ENCODE measurements at regions not wholly inside any gene's neighbourhood (a gene's known extent, or its start where the extent isn't known, plus 50 kb on each side); places are given as distances from the start of the nearest gene placed in this dataset.

DNA sequence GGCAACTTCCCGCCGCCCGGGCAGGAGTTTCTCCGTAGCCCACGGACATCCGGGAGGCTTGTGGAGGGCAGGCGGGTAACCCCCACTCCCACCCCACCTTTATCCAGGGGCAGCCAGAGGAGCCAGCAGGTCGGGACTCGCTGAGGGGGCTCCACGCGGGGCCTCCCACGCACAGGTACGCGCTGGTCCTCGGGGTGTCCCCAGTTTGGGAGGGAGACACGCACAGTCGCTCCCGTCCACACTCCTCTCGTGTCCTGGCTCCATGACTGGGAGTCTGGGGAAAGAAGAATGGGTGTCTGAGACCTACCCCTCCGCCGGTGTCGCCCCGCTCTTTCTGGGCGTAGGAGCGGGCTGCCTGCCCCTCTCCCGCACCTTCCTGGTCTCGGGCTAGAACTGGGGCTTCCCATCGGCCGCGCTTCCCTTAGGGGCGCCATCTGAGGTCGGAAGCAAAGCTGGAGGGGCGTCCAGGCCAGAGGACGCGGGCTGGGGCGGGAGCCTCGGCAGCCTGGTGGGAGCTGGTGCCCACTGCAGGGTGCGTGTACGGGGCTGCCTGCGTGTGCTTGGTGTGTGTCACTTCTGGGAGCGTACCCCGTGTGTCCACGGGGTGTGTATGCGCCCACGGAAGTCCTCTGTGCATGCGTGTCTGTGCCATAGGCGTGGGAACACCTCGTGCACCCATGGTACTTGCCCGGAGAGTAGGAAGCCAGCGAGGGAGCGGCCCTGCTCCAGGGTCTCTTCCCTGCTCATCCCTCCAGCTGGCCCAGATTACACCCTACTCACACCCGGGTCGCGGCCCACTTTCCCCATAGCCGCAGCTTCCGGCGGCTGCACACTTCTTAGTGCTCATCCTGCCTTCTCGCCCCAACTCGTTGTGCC is 73.0 kb upstream of the LEP start:
- H3K9me3 ChIP-seq (ENCODE audit: control insufficient read depth, low read length) = no peaks in the 10 kb centered on the region
- H3K4me3 ChIP-seq (ENCODE audit: extremely low read depth, insufficient read depth, low read length, poor library complexity, severe bottlenecking) = peak overlapping the region; percentile 21
- H3K27ac ChIP-seq (ENCODE audit: low read depth, low read length, severe bottlenecking) = no peak overlapping the region
- H3K36me3 ChIP-seq (ENCODE audit: control insufficient read depth, insufficient read depth, low read length) = no peaks in the 10 kb centered on the region
- peaks cover 26% of the 10 kb centered on the region for H3K4me1 ChIP-seq (ENCODE audit: control insufficient read depth, insufficient read depth, low read length, poor library complexity, severe bottlenecking)
- WGBS, 2 experiments (ENCODE audit: insufficient coverage in 2 of 2) = 5% methylated on average over 42 to 45 of the region's 59 CpGs

DNA sequence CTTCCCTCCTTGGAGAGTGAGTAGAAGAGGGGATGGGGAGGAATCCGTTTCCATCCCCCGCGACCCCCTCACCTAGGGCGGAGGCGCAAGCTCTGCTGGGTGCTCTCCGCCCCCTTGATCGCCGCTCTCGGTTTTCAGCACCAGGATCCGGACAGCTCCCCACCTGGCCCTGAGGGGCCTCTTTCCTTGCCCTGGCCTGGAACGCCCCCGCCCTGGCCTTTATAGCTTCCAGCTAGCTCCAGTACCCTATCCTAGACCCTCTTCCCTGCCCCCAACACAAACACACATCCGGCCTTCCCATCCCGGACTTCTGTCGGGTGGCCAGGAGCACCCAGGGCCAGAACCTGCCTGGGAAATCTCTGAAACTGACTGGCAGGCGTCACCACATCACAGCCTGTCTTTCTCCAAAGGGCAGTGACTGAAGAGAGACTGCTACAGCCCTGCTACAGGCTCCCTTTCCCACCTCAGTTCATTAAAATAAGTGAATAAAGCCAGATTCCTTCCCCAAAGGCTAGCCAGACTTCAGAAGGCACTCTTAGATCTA is 72.3 kb upstream of the LEP start:
- peaks cover 24% of the 10 kb centered on the region for H3K4me1 ChIP-seq (ENCODE audit: control insufficient read depth, insufficient read depth, low read length, poor library complexity, severe bottlenecking)
- H3K36me3 ChIP-seq (ENCODE audit: control insufficient read depth, insufficient read depth, low read length) = no peaks in the 10 kb centered on the region
- WGBS, 2 experiments (ENCODE audit: insufficient coverage in 2 of 2) = 5 to 7% methylated on average over 7 to 9 of the region's 16 CpGs
- H3K4me3 ChIP-seq (ENCODE audit: extremely low read depth, insufficient read depth, low read length, poor library complexity, severe bottlenecking) = no peak overlapping the region
- H3K9me3 ChIP-seq (ENCODE audit: control insufficient read depth, low read length) = no peaks in the 10 kb centered on the region
- no peak overlapping the region for H3K27ac ChIP-seq (ENCODE audit: low read depth, low read length, severe bottlenecking)

DNA sequence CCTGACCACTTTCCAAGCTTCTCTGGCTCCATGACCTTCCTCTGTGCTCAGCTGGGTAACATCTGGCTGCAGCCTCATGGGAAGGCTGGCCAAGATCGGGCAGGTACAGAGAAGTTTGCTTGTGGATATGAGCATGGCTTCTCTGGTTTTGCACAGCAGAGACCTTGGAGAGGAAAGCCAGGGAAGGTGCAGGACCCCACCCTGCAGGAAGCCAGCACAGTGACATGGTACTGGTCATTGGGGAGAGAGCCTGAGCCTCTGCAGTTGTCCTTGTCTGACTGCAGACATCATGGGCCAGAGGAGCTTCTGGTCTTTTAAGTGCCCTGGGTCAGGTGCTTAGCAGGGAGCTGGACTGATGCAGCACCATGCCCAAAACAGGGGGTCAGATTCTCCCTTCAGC is 70.6 kb upstream of the LEP start:
- Histone ChIP-seq H3K4me1 (ENCODE audit: control insufficient read depth, insufficient read depth, low read length, poor library complexity, severe bottlenecking) (peaks cover 11% of the 10 kb centered on the region), H3K27ac (ENCODE audit: low read depth, low read length, severe bottlenecking) (no peak overlapping the region), H3K4me3 (ENCODE audit: extremely low read depth, insufficient read depth, low read length, poor library complexity, severe bottlenecking) (no peak overlapping the region), H3K36me3 (ENCODE audit: control insufficient read depth, insufficient read depth, low read length) (no peaks in the 10 kb centered on the region), H3K9me3 (ENCODE audit: control insufficient read depth, low read length) (no peaks in the 10 kb centered on the region)
- 100% methylated on average over 1 of the region's 1 CpG for WGBS, 2 experiments (ENCODE audit: insufficient coverage in 2 of 2)

DNA sequence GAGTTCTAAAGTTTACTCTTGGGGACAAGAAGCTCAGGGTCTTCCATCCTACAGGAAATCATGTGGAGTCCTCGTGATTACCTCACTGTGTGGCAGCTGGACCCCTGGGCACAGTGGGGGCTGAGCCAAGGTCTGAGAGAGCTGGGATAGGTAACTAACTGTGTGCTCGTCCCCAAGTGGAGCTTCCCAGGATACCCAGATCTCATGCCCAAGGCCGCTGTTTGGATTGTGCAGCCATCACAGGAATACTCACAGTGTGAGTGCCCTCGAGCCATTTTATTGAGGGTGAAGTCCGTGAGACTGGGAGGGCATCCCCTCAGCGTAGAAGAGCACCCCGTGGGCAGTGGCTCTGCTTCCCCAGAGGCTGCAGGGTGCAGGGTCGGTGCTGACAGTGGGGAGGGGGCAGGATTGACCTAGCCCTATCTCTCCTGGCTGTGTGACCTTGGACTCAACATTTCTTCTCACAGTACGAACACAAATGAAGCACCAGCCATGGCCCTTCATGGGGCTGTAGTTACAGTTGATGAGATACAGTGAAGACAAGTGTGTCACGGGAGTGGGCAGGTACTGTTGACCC is 69.6 kb upstream of the LEP start:
- H3K9me3 ChIP-seq (ENCODE audit: control insufficient read depth, low read length) = no peaks in the 10 kb centered on the region
- H3K4me1 ChIP-seq (ENCODE audit: control insufficient read depth, insufficient read depth, low read length, poor library complexity, severe bottlenecking) = peaks cover 11% of the 10 kb centered on the region
- 81% methylated on average over 8 of the region's 10 CpGs for WGBS, 2 experiments (ENCODE audit: insufficient coverage in 2 of 2)
- no peak overlapping the region for H3K4me3 ChIP-seq (ENCODE audit: extremely low read depth, insufficient read depth, low read length, poor library complexity, severe bottlenecking)
- H3K36me3 ChIP-seq (ENCODE audit: control insufficient read depth, insufficient read depth, low read length) = no peaks in the 10 kb centered on the region
- no peak overlapping the region for H3K27ac ChIP-seq (ENCODE audit: low read depth, low read length, severe bottlenecking)

DNA sequence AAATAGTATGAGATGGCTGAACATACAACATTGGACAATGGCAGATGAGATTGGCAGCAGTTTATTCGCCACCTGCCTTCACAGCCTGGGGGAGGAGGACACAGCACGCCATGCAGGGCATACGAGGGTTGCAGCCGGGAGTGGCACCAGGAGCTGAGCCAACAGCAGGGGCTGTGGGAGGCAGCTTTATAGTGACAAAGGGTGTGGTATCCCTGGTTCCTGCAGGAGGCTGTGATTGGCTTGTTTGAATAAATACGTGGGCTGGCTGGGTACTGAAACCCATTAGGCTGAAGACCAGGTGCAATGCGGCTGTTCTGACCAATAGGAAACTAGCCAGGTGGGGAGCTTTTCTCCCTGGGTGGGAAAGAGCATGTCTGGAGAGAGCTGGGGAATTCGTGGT is 68.9 kb upstream of the LEP start:
- Histone ChIP-seq H3K36me3 (ENCODE audit: control insufficient read depth, insufficient read depth, low read length) (no peaks in the 10 kb centered on the region), H3K4me3 (ENCODE audit: extremely low read depth, insufficient read depth, low read length, poor library complexity, severe bottlenecking) (no peak overlapping the region), H3K27ac (ENCODE audit: low read depth, low read length, severe bottlenecking) (no peak overlapping the region), H3K9me3 (ENCODE audit: control insufficient read depth, low read length) (no peaks in the 10 kb centered on the region), H3K4me1 (ENCODE audit: control insufficient read depth, insufficient read depth, low read length, poor library complexity, severe bottlenecking) (peaks cover 11% of the 10 kb centered on the region)
- WGBS, 2 experiments (ENCODE audit: insufficient coverage in 2 of 2) = 56 to 68% methylated on average over 6 to 7 of the region's 7 CpGs

DNA sequence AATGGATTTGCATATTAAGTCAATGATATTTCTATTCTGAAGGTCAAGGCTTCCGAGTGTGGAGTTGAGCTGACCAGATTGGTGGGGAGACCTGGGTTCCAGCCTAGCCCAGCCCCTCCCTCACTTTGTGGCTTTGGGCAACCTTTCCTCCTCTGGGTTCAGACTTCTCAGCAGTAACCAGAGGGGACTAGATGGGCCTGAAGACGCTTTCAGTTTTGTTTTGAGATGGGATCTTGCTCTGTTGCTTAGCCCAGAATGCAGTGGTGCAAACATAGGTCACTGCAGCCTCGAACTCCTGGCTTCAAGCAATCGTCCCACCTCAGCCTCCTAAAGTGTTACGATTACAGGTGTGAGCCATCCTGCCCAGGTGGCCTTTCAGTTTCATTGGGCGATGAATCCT is 68.1 kb upstream of the LEP start:
- Histone ChIP-seq H3K36me3 (ENCODE audit: control insufficient read depth, insufficient read depth, low read length) (no peaks in the 10 kb centered on the region), H3K9me3 (ENCODE audit: control insufficient read depth, low read length) (no peaks in the 10 kb centered on the region), H3K4me3 (ENCODE audit: extremely low read depth, insufficient read depth, low read length, poor library complexity, severe bottlenecking) (no peak overlapping the region), H3K27ac (ENCODE audit: low read depth, low read length, severe bottlenecking) (no peak overlapping the region), H3K4me1 (ENCODE audit: control insufficient read depth, insufficient read depth, low read length, poor library complexity, severe bottlenecking) (peaks cover 7% of the 10 kb centered on the region)
- WGBS, 2 experiments (ENCODE audit: insufficient coverage in 2 of 2) = 84 to 86% methylated on average over 5 to 6 of the region's 6 CpGs

DNA sequence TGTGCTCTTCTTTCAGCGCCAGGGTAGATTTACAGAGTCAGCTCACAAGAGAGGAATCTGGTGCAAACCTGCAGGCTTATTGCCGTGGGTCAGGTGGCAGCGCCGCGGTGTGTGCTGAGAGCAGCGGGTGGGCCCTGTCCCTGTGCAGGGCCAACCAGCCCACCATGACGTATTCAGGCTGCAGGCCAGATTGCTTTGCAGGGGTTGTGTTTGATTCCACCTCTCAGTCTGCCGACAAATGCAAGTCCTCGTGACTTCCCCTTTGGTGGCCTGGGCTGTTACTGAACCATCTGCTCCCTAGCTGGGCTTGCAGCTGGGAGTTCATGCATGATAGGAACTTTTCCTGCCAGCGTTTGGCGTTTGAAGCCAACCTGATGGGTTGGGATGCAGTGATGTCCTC is 66.7 kb upstream of the LEP start:
- Histone ChIP-seq H3K9me3 (ENCODE audit: control insufficient read depth, low read length) (no peaks in the 10 kb centered on the region), H3K27ac (ENCODE audit: low read depth, low read length, severe bottlenecking) (no peak overlapping the region), H3K4me1 (ENCODE audit: control insufficient read depth, insufficient read depth, low read length, poor library complexity, severe bottlenecking) (no peaks in the 10 kb centered on the region), H3K4me3 (ENCODE audit: extremely low read depth, insufficient read depth, low read length, poor library complexity, severe bottlenecking) (no peak overlapping the region), H3K36me3 (ENCODE audit: control insufficient read depth, insufficient read depth, low read length) (no peaks in the 10 kb centered on the region)
- WGBS, 2 experiments (ENCODE audit: insufficient coverage in 2 of 2) = 93 to 94% methylated on average over 9 of the region's 11 CpGs

DNA sequence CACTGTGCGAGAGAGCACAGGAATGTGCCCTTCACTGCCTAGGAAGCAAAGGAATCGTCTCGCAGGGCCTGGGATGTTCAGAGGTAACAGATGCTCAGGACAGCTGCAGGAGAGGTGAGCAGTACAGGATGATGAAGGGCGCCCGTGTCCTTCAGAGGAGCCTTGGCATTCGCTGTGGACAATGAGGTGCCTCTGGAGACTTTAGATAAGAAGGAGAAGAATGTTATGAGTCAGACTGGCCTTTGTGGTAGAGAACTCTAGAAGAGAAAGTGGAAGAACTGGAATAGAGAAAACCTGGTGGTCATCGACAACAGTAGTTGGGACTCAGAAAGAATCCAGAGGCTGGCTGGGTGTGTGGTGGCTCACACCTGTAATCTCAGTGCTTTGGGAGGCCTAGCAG is 64.4 kb upstream of the LEP start:
- Histone ChIP-seq H3K4me3 (ENCODE audit: extremely low read depth, insufficient read depth, low read length, poor library complexity, severe bottlenecking) (no peak overlapping the region), H3K9me3 (ENCODE audit: control insufficient read depth, low read length) (no peaks in the 10 kb centered on the region), H3K36me3 (ENCODE audit: control insufficient read depth, insufficient read depth, low read length) (no peaks in the 10 kb centered on the region), H3K4me1 (ENCODE audit: control insufficient read depth, insufficient read depth, low read length, poor library complexity, severe bottlenecking) (no peaks in the 10 kb centered on the region), H3K27ac (ENCODE audit: low read depth, low read length, severe bottlenecking) (no peak overlapping the region)
- WGBS, 2 experiments (ENCODE audit: insufficient coverage in 2 of 2) = 83 to 84% methylated on average over 7 of the region's 7 CpGs

DNA sequence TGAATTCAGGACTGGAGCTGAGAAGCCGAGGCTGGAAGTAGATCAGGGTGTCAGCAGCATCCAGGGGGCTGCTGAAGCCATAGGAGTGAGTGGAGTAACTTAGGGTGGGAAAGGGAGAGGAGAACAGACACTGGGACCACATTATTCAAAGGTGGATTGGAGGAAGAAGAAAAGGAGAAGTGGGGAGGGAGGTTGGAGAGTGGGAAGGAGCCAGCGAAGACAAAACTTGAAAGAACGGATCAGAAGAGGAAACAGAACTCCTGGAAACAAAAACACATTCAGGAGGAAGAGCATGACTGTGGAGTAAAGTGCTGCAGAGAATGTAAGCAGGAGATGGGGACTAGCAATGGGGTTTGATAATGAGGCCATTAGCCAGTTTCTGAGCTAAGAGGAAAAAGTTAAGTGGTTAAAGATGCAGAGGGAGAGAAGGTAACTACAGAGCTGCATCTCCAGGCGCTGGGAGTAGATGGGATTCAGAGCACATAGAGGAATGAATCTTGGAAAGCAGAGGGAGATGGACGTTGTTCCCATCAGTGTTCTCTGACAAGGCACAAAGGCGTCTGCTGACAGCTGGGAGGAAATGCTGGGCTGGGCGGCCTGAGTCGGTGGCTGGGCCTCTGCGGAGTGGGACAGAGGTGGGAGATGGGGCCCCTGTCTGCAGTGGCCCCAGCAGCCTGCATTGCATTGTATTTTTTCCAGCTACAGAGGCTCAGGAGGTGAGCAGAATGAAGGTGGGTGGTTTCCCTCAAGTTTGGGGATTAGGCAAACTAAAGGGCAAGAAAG is 63.1 kb upstream of the LEP start:
- 77 to 80% methylated on average over 8 to 9 of the region's 9 CpGs for WGBS, 2 experiments (ENCODE audit: insufficient coverage in 2 of 2)
- Histone ChIP-seq H3K36me3 (ENCODE audit: control insufficient read depth, insufficient read depth, low read length) (no peaks in the 10 kb centered on the region), H3K4me1 (ENCODE audit: control insufficient read depth, insufficient read depth, low read length, poor library complexity, severe bottlenecking) (no peaks in the 10 kb centered on the region), H3K27ac (ENCODE audit: low read depth, low read length, severe bottlenecking) (no peak overlapping the region), H3K9me3 (ENCODE audit: control insufficient read depth, low read length) (no peaks in the 10 kb centered on the region), H3K4me3 (ENCODE audit: extremely low read depth, insufficient read depth, low read length, poor library complexity, severe bottlenecking) (no peak overlapping the region)

DNA sequence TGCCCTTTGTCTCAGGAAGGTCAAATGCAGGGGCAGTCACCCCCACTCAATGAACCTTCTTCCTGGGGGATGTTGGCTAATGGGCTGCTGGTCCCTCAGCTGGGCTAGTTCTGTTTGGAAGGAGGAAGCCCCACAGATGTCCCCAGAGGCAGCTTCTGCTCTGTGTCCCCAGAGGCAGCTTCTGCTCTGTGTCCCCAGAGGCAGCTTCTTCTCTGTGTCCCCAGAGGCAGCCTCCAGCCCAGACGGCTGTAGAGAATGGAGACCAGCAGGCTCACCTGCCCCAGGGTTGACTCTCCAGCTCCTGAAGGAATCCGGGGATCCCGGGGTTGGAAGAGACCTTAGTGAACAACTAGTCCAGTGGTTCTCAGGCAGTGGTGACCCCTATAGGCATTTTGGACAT is 62.5 kb upstream of the LEP start:
- Histone ChIP-seq H3K27ac (ENCODE audit: low read depth, low read length, severe bottlenecking) (no peak overlapping the region), H3K4me3 (ENCODE audit: extremely low read depth, insufficient read depth, low read length, poor library complexity, severe bottlenecking) (no peak overlapping the region), H3K36me3 (ENCODE audit: control insufficient read depth, insufficient read depth, low read length) (no peaks in the 10 kb centered on the region), H3K9me3 (ENCODE audit: control insufficient read depth, low read length) (no peaks in the 10 kb centered on the region), H3K4me1 (ENCODE audit: control insufficient read depth, insufficient read depth, low read length, poor library complexity, severe bottlenecking) (no peaks in the 10 kb centered on the region)
- WGBS, 2 experiments (ENCODE audit: insufficient coverage in 2 of 2) = 100% methylated on average over 2 to 3 of the region's 3 CpGs

Measured in mesodermal cell (in vitro differentiated cells).